ENCODE measurements at regions not wholly inside any gene's neighbourhood (a gene's known extent, or its start where the extent isn't known, plus 50 kb on each side); places are given as distances from the start of the nearest gene placed in this dataset.

DNA sequence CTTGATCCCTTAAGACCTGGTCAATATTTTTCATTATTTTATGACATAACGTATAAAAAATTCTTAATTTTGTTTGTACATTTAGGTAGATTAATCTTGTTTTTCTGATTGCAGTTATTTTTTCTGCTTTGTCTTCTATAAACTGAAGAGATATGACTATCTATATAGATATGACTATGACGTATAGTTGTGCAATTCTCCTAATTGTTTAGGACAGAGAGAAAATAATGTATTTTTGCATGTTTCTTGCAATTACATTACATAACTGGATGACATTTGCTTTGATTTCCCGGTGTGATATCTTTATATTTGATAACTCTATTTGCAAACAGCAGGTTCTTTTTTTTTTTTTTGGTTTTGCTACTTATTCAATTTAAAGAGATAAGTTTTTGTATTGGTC, 310.2 kb upstream of the REG3G start:
- intact Hi-C loops (cut with DNase I): no loop called here
- Histone ChIP-seq H3K4me3 (no peak overlapping the region), H3K9me3 (no peaks in the 10 kb centered on the region), H3K27me3 (no peaks in the 10 kb centered on the region), H3K4me1 (no peaks in the 10 kb centered on the region), H3K27ac (no peak overlapping the region), H3K36me3 (no peaks in the 10 kb centered on the region)
- TF ChIP-seq, protein P1, sequence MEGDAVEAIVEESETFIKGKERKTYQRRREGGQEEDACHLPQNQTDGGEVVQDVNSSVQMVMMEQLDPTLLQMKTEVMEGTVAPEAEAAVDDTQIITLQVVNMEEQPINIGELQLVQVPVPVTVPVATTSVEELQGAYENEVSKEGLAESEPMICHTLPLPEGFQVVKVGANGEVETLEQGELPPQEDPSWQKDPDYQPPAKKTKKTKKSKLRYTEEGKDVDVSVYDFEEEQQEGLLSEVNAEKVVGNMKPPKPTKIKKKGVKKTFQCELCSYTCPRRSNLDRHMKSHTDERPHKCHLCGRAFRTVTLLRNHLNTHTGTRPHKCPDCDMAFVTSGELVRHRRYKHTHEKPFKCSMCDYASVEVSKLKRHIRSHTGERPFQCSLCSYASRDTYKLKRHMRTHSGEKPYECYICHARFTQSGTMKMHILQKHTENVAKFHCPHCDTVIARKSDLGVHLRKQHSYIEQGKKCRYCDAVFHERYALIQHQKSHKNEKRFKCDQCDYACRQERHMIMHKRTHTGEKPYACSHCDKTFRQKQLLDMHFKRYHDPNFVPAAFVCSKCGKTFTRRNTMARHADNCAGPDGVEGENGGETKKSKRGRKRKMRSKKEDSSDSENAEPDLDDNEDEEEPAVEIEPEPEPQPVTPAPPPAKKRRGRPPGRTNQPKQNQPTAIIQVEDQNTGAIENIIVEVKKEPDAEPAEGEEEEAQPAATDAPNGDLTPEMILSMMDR (IDR thresholded peaks at IDR 0.05): no peak
- no peak for DNase-seq (ENCODE audit: low spot score in 2 of 2)

DNA sequence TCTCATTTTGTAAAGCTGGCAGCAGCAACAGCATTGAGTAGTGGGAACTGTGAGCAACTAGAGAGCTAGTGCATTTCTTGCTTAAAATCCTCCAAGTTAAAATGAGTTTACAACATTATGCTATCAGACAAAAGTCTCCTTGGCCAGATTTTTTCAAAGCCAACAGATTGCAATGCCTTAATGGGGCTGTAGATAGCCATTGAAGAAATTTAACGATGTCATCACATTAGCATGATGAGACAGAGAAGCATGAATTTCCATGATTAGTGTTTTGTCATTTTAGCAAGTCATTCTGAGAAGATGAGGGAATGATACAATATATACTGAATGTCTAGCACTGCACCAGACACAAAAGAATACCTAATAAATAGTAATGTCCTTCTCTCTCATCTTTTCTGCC, 307.5 kb upstream of the REG3G start:
- TF ChIP-seq, protein P1 (IDR thresholded peaks at IDR 0.05): no peak
- Histone ChIP-seq H3K27ac (no peak overlapping the region), H3K36me3 (no peaks in the 10 kb centered on the region), H3K4me1 (no peaks in the 10 kb centered on the region), H3K4me3 (no peak overlapping the region), H3K27me3 (no peaks in the 10 kb centered on the region), H3K9me3 (no peaks in the 10 kb centered on the region)
- intact Hi-C loops (cut with DNase I): no loop called here
- DNase-seq (ENCODE audit: low spot score in 2 of 2): no peak

DNA sequence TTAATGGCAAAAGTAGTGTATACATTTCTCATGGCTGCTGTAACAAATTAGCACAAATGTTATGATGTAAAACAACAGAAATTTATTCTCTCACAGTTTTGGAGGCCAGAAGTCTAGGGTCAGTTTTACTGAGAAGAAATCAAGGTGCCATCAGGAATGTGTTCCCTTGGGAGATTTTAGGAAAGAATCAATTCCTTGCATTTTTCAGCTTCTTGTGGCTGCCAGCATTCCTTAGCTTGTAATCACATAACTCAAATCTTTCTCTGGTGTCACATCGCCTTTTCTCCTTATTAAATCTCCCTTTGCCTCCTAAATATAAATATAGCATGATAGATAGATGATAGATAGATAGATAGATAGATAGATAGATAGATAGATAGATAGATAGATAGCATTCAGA, 307.0 kb upstream of the REG3G start:
- intact Hi-C loops (cut with DNase I): no loop called here
- Histone ChIP-seq H3K27ac (no peak overlapping the region), H3K9me3 (no peaks in the 10 kb centered on the region), H3K4me1 (no peaks in the 10 kb centered on the region), H3K4me3 (no peak overlapping the region), H3K27me3 (no peaks in the 10 kb centered on the region), H3K36me3 (no peaks in the 10 kb centered on the region)
- no peak for DNase-seq (ENCODE audit: low spot score in 2 of 2)
- TF ChIP-seq, protein P1 (IDR thresholded peaks at IDR 0.05): no peak

DNA sequence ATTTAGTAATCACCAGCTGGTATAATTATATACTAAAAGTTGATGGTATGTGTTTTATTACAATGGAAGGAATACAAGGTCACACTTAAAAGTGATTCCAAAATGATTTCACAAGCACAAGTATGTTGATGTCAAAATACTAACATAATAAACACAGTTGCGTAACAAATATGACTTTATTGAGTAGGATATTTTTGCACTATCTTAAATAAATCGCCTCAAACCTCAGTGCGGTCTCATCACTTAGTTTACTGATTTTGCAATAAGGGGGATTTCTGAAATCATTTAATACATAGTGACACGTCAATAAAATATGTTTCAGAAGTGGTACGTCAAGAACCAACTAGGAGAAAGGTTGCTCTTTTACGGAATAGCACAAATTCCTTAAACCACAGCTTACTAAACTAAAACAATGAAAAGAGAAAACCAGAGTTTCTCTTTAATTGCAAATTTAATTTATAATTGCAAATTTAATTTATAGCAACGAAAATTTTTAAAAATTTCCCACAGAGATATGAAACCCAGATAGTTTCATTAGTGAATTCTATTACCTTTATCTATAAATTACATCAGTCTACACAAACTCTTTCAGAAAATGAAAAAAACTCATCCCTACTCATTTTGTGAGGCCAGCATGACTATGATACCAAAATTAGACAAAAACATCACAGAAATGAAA, 304.0 kb upstream of the REG3G start:
- TF ChIP-seq, protein P1 (IDR thresholded peaks at IDR 0.05): no peak

DNA sequence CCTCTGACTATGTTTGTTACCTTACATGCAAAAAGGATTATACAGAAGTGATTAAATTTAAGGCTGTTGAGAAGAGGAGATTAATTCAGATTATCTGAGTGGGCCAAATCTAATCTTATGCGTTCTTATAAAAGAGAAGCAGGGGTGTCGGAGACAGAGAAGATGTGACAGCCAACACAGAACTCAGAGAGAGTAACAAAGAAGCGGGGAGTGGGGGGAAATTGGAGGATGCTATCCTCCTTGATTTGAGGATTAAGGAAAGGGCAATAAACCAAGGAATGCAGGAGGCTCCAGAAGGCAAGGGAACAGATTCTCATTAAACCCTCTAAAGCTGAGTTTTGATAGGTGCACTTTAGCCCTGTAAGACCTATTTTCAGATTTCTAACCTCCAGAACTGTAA, 291.3 kb upstream of the REG3G start:
- Histone ChIP-seq H3K27me3 (no peaks in the 10 kb centered on the region), H3K4me3 (no peak overlapping the region), H3K27ac (no peak overlapping the region), H3K9me3 (no peaks in the 10 kb centered on the region), H3K4me1 (no peaks in the 10 kb centered on the region), H3K36me3 (no peaks in the 10 kb centered on the region)
- TF ChIP-seq, protein P1 (IDR thresholded peaks at IDR 0.05): no peak
- intact Hi-C loops (cut with DNase I): no loop called here
- no peak for DNase-seq (ENCODE audit: low spot score in 2 of 2)

More for the DNA sequence above, 304.0 kb upstream of the REG3G start:
- Histone ChIP-seq H3K27me3 (no peaks in the 10 kb centered on the region), H3K9me3 (no peaks in the 10 kb centered on the region), H3K27ac (no peak overlapping the region), H3K4me1 (no peaks in the 10 kb centered on the region), H3K36me3 (no peaks in the 10 kb centered on the region), H3K4me3 (no peak overlapping the region)
- no peak for DNase-seq (ENCODE audit: low spot score in 2 of 2)
- intact Hi-C loops (cut with DNase I): no loop called here

DNA sequence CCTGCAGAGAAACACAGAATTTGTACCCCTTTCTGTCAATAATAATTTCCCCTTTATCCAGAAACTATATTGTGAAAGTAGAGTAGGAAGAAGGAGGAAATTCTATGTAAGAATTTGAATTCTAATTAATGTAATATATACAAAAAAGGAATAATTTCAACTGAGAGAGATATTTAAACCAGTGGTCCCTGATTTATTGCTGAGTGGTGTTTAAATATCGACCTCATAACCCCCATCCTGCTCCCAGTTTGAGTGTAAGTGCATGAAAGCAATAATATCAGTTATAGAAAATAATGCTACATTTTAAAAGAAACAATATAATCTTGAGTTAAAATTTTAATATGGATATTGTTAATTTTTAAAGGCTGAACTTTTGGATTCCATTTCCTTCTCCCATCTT, 286.2 kb upstream of the REG3G start:
- TF ChIP-seq, protein P1 (IDR thresholded peaks at IDR 0.05): no peak
- intact Hi-C loops (cut with DNase I): no loop called here

More for the DNA sequence above, 286.2 kb upstream of the REG3G start:
- no peaks in the 10 kb centered on the region for H3K36me3 ChIP-seq
- DNase-seq (ENCODE audit: low spot score in 2 of 2): no peak
- H3K4me3 ChIP-seq: no peak overlapping the region
- no peaks in the 10 kb centered on the region for H3K27me3 ChIP-seq
- no peaks in the 10 kb centered on the region for H3K4me1 ChIP-seq
- no peak overlapping the region for H3K27ac ChIP-seq
- no peaks in the 10 kb centered on the region for H3K9me3 ChIP-seq
